Lung (tissue), 11 donors: ENCODE measurements at regions not wholly inside any gene's neighbourhood (a gene's known extent, or its start where the extent isn't known, plus 50 kb on each side); places are given as distances from the start of the nearest gene placed in this dataset.

Experiments used
- ATAC-seq: fragments of 200-7000 bp; cut with Tn5 transposase; one replicate; pipeline ENCODE4 v1.9.1; 2020; ENCODE audit warnings: moderate number of reproducible peaks; ENCODE audit not compliant: insufficient read depth, low FRiP score
- DNase-seq, 3 donors: peaks; one replicate each; pipeline ENCODE4 v3.0.0-alpha.2; 2013 to 2017
- H3K27ac ChIP-seq, 2 donors: one replicate each; pipeline ENCODE4 v1.5.1; 2013; ENCODE audit warnings: mild to moderate bottlenecking in 2 of 2, moderate library complexity in 2 of 2, control low read depth in 1 of 2, inconsistent platforms in 1 of 2, low read depth in 1 of 2, low read length in 1 of 2
- H3K27me3 ChIP-seq, 3 donors: one replicate each; pipeline ENCODE4 v1.5.1; 2013; ENCODE audit warnings: low read length in 2 of 3; ENCODE audit not compliant: control insufficient read depth in 3 of 3, insufficient read depth in 3 of 3
- H3K36me3 ChIP-seq, 4 donors: one replicate each; pipeline ENCODE4 v1.5.1; 2013; ENCODE audit warnings: low read length in 4 of 4, mild to moderate bottlenecking in 1 of 4, moderate library complexity in 1 of 4; ENCODE audit not compliant: control insufficient read depth in 4 of 4, insufficient read depth in 4 of 4
- H3K4me1 ChIP-seq, 5 donors: one replicate each; pipeline ENCODE4 v1.5.1; 2013; ENCODE audit warnings: low read length in 5 of 5, mild to moderate bottlenecking in 2 of 5, moderate library complexity in 1 of 5; ENCODE audit not compliant: control insufficient read depth in 5 of 5, insufficient read depth in 5 of 5
- H3K4me3 ChIP-seq: one replicate; pipeline ENCODE4 v1.5.1; 2013; ENCODE audit warnings: mild to moderate bottlenecking, control low read depth, moderate library complexity
- H3K9ac ChIP-seq, 2 donors: one replicate each; pipeline ENCODE4 v1.5.1; 2013; ENCODE audit warnings: low read length in 2 of 2, control low read depth in 1 of 2; ENCODE audit not compliant: insufficient read depth in 1 of 2
- H3K9me3 ChIP-seq, 4 donors: one replicate each; pipeline ENCODE4 v1.5.1; 2013; ENCODE audit warnings: low read length in 3 of 4, mild to moderate bottlenecking in 1 of 4, moderate library complexity in 1 of 4; ENCODE audit not compliant: control insufficient read depth in 4 of 4, insufficient read depth in 3 of 4
- WGBS, 2 donors: extraction: QIAGEN DNeasy Blood & Tissue Kit; methylation state at CpG; one replicate each; pipeline ENCODE4 v1.1.7; 2013; 5-methylcytosine and 5-hydroxymethylcytosine counted together
- TF ChIP-seq, protein P1 (sequence below): IDR thresholded peaks from 2 replicates; pipeline ENCODE4 v1.5.1; 2012; ENCODE audit warnings: mild to moderate bottlenecking; ENCODE audit errors: control extremely low read depth, extremely low read depth
- donor health status: control.
- donor health status: control.
- donor health status: Bipolar disorder and iron deficiency.
- donor health status: healthy.
- donor health status: DM: yes; HTN: yes; CAD: no.

DNA sequence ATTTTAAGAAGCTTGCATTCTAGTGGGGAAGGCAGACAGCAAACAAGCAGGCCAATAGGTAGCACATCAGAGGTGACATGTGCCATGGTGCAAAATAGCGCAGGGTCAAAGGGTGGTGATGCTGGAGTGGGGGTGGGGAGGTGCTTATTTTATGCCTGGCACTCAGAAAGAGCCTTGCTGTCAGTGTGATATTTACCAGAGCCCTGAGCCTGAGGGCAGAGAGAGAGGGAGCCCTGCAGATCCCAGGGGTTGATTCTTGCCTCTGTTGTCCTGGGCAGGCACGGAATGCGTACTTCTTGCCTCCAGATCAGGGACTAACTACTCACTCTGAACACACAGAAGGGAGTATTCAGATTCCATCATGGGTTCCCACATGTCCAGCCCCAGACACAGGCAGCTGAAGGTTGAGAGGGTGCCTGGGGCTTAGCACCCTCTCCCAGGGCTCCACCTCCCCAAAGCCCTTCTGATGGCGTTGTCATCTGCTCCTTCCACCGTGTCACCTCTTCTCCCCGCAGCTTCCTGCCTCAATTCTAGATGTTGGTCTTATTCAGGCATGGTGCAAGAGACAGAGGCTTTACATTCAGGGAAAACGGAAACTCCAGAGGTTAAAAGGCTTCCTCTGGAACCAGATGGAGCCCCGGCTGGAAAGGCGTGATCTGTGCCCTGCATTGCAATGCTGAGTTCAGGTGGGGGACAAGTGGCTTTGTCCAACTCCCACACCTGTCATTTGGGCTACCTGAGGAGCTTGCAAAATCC lies 252.3 kb downstream of the HAUS1 start:
- 77 to 80% methylated on average over 9 of the region's 9 CpGs for WGBS, 2 donors
- DNase-seq, result no peak
- Histone ChIP-seq H3K27ac (no peak overlapping the region), H3K4me3 (no peak overlapping the region), H3K36me3 (peaks cover 0 to 13% (median 0%) of the 10 kb centered on the region in 4 donors), H3K9me3 (peaks cover 0 to 4% (median 2%) of the 10 kb centered on the region in 4 donors), H3K9ac (no peak overlapping the region), H3K27me3 (no peaks in the 10 kb centered on the region), H3K4me1 (no peaks in the 10 kb centered on the region)
- TF ChIP-seq, protein P1, sequence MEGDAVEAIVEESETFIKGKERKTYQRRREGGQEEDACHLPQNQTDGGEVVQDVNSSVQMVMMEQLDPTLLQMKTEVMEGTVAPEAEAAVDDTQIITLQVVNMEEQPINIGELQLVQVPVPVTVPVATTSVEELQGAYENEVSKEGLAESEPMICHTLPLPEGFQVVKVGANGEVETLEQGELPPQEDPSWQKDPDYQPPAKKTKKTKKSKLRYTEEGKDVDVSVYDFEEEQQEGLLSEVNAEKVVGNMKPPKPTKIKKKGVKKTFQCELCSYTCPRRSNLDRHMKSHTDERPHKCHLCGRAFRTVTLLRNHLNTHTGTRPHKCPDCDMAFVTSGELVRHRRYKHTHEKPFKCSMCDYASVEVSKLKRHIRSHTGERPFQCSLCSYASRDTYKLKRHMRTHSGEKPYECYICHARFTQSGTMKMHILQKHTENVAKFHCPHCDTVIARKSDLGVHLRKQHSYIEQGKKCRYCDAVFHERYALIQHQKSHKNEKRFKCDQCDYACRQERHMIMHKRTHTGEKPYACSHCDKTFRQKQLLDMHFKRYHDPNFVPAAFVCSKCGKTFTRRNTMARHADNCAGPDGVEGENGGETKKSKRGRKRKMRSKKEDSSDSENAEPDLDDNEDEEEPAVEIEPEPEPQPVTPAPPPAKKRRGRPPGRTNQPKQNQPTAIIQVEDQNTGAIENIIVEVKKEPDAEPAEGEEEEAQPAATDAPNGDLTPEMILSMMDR, result no peak
- no peak for ATAC-seq

DNA sequence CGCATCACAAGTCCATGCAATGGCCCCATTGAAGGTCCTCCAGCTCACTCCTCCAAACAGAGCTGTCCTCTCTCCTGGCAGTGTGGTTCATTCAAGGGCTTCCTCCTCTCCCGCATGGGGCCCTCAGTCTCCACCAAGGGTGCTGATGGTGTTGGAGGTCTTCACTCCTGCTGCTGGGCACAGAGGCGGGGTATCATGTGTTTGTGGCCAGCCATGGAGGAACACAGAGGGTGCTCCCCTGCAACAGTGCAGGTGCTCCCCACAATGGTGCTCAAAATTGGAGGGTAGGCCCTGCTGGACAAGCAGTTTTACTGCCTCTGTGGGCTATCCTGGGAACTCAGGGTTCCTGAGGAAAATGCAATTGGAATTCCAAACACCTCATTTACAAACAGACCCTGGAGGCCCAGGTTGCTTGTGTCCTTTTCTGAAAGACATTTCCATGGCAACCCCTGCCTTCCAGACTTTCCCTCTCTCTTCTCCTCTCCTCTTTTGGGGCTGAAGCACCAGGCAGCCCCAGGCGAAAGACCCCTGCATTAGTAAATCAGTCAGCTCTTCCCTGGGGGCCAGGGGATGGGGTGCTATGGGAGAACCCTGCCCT lies 256.0 kb downstream of the HAUS1 start:
- DNase-seq (no peak), ATAC-seq (no peak)
- Histone ChIP-seq H3K36me3 (peaks cover 0 to 9% (median 0%) of the 10 kb centered on the region in 4 donors), H3K9ac (no peak overlapping the region), H3K4me3 (no peak overlapping the region), H3K4me1 (peaks cover 0 to 4% (median 0%) of the 10 kb centered on the region in 5 donors), H3K27ac (no peak overlapping the region), H3K9me3 (peaks cover 0 to 4% (median 2%) of the 10 kb centered on the region in 4 donors), H3K27me3 (no peaks in the 10 kb centered on the region)
- TF ChIP-seq, protein P1, result no peak
- 83 to 90% methylated on average over 4 of the region's 4 CpGs for WGBS, 2 donors

DNA sequence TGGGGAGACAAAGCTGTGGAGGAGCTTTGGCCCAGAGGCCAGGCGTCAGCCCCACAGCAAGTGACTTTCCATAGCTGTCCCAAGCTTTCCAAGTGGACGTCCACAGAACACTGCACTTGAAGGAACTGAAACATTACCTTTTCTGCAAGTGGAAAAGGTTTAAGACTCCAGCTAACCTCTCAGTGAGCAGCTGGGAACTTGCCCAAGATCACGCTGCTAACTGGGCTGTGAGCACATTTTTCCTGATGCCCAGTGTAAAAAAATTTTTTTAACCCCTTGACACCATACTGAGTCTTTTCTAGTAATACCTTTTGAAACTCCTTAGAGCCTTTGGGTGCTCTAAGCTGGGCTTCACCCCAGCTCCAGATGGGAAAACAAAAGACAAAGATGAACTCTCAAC lies 256.7 kb downstream of the HAUS1 start:
- peaks cover 0 to 4% (median 2%) of the 10 kb centered on the region in 4 donors for H3K9me3 ChIP-seq
- no peak for DNase-seq

More for the DNA sequence above, 256.7 kb downstream of the HAUS1 start:
- ATAC-seq, result no peak
- H3K9ac ChIP-seq, result no peak overlapping the region
- H3K27ac ChIP-seq, result no peak overlapping the region
- H3K36me3 ChIP-seq, result peaks cover 0 to 9% (median 0%) of the 10 kb centered on the region in 4 donors
- H3K27me3 ChIP-seq, result no peaks in the 10 kb centered on the region
- TF ChIP-seq, protein P1, result no peak
- 75 to 85% methylated on average over 3 of the region's 3 CpGs for WGBS, 2 donors
- peaks cover 0 to 4% (median 0%) of the 10 kb centered on the region in 5 donors for H3K4me1 ChIP-seq
- no peak overlapping the region for H3K4me3 ChIP-seq
